ENCODE measurements at regions not wholly inside any gene's neighbourhood (a gene's known extent, or its start where the extent isn't known, plus 50 kb on each side); places are given as distances from the start of the nearest gene placed in this dataset.

DNA sequence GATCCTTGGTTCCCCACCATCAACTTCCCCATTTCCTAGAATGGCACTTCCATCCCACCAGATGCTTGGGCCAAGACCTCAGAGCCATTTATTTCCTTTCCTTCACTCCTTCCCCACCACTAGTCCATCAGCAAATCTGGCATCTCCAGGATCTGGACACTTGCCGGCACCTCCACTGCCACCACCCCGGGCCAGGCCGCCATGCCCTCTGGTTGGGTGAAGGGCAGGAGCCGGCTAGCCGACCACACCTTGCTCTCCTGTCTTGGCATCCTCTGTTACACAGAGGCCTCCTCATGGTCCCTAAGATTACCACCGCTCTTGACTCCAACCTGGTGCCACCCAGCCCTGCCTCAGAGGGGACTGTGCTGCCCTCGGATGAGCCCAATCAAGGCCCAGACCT lies 104.5 kb downstream of the RMI2 start:
- Mint-ChIP-seq H3K36me3 (ENCODE audit: low read depth, unreplicated experiment) (no peaks in the 10 kb centered on the region), H3K9me3 (ENCODE audit: unreplicated experiment) (no peaks in the 10 kb centered on the region), H3K4me3 (ENCODE audit: unreplicated experiment) (no peak overlapping the region), H3K27ac (ENCODE audit: unreplicated experiment) (no peak overlapping the region), H3K27me3 (ENCODE audit: low read depth, unreplicated experiment) (peaks cover 37% of the 10 kb centered on the region), H3K4me1 (ENCODE audit: low read depth, unreplicated experiment) (no peaks in the 10 kb centered on the region)
- Histone ChIP-seq H3K4me3 (ENCODE audit: insufficient read depth, low read depth, low read length) (no peak overlapping the region), H3K9ac (ENCODE audit: low read length) (no peak overlapping the region), H3K4me1 (ENCODE audit: insufficient read depth, low read length) (no peaks in the 10 kb centered on the region), H3K9me3 (ENCODE audit: insufficient read depth, low read depth, low read length) (no peaks in the 10 kb centered on the region), H3K36me3 (ENCODE audit: insufficient read depth, low read length) (no peaks in the 10 kb centered on the region), H4K20me1 (ENCODE audit: insufficient read depth, low read length) (no peaks in the 10 kb centered on the region), H3K27ac (ENCODE audit: low read depth, low read length) (no peak overlapping the region), H3K79me2 (ENCODE audit: insufficient read depth, low read length) (no peaks in the 10 kb centered on the region), H2AFZ (ENCODE audit: low read depth, low read length) (no peak overlapping the region), H3K4me2 (ENCODE audit: low read length) (no peak overlapping the region), H3K27me3 (ENCODE audit: insufficient read depth, low read length) (peaks cover 15% of the 10 kb centered on the region)
- TF ChIP-seq, protein P1, sequence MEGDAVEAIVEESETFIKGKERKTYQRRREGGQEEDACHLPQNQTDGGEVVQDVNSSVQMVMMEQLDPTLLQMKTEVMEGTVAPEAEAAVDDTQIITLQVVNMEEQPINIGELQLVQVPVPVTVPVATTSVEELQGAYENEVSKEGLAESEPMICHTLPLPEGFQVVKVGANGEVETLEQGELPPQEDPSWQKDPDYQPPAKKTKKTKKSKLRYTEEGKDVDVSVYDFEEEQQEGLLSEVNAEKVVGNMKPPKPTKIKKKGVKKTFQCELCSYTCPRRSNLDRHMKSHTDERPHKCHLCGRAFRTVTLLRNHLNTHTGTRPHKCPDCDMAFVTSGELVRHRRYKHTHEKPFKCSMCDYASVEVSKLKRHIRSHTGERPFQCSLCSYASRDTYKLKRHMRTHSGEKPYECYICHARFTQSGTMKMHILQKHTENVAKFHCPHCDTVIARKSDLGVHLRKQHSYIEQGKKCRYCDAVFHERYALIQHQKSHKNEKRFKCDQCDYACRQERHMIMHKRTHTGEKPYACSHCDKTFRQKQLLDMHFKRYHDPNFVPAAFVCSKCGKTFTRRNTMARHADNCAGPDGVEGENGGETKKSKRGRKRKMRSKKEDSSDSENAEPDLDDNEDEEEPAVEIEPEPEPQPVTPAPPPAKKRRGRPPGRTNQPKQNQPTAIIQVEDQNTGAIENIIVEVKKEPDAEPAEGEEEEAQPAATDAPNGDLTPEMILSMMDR (IDR thresholded peaks at IDR 0.05; ENCODE audit: insufficient read depth, low read depth, low read length), result no peak
- no peak for TF ChIP-seq EZH2 (IDR thresholded peaks at IDR 0.05; ENCODE audit: insufficient read depth, low read length)
- FAIRE-seq, result no peak
- no peak for DNase-seq (ENCODE audit: low read depth)

DNA sequence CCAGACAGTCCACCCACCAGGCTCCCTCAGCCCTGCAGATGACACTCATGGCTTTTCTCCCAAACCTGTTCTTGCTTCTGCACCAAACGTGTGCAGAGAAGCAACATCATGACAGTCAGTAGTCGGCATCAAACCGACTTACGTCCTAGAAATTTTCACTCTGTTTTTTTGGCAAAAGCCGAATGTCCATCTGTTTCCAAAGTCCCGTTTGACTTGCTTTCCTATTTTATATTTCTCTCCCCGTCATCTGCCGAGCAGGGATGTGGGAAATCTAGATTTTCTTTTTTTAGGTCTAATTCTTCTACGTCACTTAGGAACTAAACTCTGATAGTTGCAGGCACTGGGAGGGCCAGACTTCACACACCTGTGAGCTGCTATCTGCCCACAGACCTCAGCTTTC lies 104.9 kb downstream of the RMI2 start:
- no peaks in the 10 kb centered on the region for H4K20me1 ChIP-seq (ENCODE audit: insufficient read depth, low read length)
- Mint-ChIP-seq H3K4me3 (ENCODE audit: unreplicated experiment) (no peak overlapping the region), H3K36me3 (ENCODE audit: low read depth, unreplicated experiment) (no peaks in the 10 kb centered on the region), H3K27me3 (ENCODE audit: low read depth, unreplicated experiment) (peaks cover 38% of the 10 kb centered on the region), H3K27ac (ENCODE audit: unreplicated experiment) (no peak overlapping the region), H3K4me1 (ENCODE audit: low read depth, unreplicated experiment) (no peaks in the 10 kb centered on the region), H3K9me3 (ENCODE audit: unreplicated experiment) (no peaks in the 10 kb centered on the region)
- no peaks in the 10 kb centered on the region for H3K79me2 ChIP-seq (ENCODE audit: insufficient read depth, low read length)
- no peak overlapping the region for H3K27ac ChIP-seq (ENCODE audit: low read depth, low read length)
- DNase-seq (ENCODE audit: low read depth) (no peak), FAIRE-seq (no peak)
- H3K9ac ChIP-seq (ENCODE audit: low read length), result no peak overlapping the region
- peaks cover 15% of the 10 kb centered on the region for H3K27me3 ChIP-seq (ENCODE audit: insufficient read depth, low read length)
- TF ChIP-seq, protein P1 (IDR thresholded peaks at IDR 0.05; ENCODE audit: insufficient read depth, low read depth, low read length), result no peak
- no peak for TF ChIP-seq EZH2 (IDR thresholded peaks at IDR 0.05; ENCODE audit: insufficient read depth, low read length)
- H2AFZ ChIP-seq (ENCODE audit: low read depth, low read length), result no peak overlapping the region
- no peak overlapping the region for H3K4me3 ChIP-seq (ENCODE audit: insufficient read depth, low read depth, low read length)
- no peaks in the 10 kb centered on the region for H3K4me1 ChIP-seq (ENCODE audit: insufficient read depth, low read length)
- H3K9me3 ChIP-seq (ENCODE audit: insufficient read depth, low read depth, low read length), result no peaks in the 10 kb centered on the region
- no peak overlapping the region for H3K4me2 ChIP-seq (ENCODE audit: low read length)
- no peaks in the 10 kb centered on the region for H3K36me3 ChIP-seq (ENCODE audit: insufficient read depth, low read length)

DNA sequence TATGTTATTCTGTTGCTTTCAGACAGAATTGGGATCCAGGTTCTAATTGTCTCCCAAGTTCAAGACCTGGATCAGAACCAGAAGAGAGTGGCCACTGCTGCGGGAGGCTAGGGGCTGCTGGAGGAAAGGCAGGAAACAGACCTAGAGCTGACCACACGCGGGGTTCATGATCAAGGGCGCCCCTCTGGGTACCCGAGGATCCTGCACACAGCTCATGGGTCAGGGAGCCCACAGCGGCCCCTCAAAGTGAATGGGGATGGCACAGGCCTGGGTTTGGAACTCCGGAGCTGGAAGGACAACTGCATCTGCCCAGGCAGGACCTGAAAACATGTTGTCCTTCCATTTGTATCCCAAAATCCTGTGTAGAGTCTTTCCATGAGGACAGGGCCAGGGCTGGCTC lies 107.0 kb downstream of the RMI2 start:
- no peaks in the 10 kb centered on the region for H3K4me1 Mint-ChIP-seq (ENCODE audit: low read depth, unreplicated experiment)
- H3K27me3 Mint-ChIP-seq (ENCODE audit: low read depth, unreplicated experiment), result peaks cover 38% of the 10 kb centered on the region
- Histone ChIP-seq H3K4me1 (ENCODE audit: insufficient read depth, low read length) (no peaks in the 10 kb centered on the region), H3K27me3 (ENCODE audit: insufficient read depth, low read length) (peaks cover 15% of the 10 kb centered on the region), H3K27ac (ENCODE audit: low read depth, low read length) (no peak overlapping the region), H3K4me2 (ENCODE audit: low read length) (no peak overlapping the region), H3K9ac (ENCODE audit: low read length) (no peak overlapping the region), H3K79me2 (ENCODE audit: insufficient read depth, low read length) (no peaks in the 10 kb centered on the region), H3K9me3 (ENCODE audit: insufficient read depth, low read depth, low read length) (no peaks in the 10 kb centered on the region), H4K20me1 (ENCODE audit: insufficient read depth, low read length) (no peaks in the 10 kb centered on the region), H3K36me3 (ENCODE audit: insufficient read depth, low read length) (no peaks in the 10 kb centered on the region), H3K4me3 (ENCODE audit: insufficient read depth, low read depth, low read length) (no peak overlapping the region), H2AFZ (ENCODE audit: low read depth, low read length) (no peak overlapping the region)
- DNase-seq (ENCODE audit: low read depth) (no peak), FAIRE-seq (no peak)
- no peak overlapping the region for H3K4me3 Mint-ChIP-seq (ENCODE audit: unreplicated experiment)
- no peaks in the 10 kb centered on the region for H3K9me3 Mint-ChIP-seq (ENCODE audit: unreplicated experiment)
- H3K36me3 Mint-ChIP-seq (ENCODE audit: low read depth, unreplicated experiment), result no peaks in the 10 kb centered on the region
- H3K27ac Mint-ChIP-seq (ENCODE audit: unreplicated experiment), result no peak overlapping the region
- no peak for TF ChIP-seq EZH2 (IDR thresholded peaks at IDR 0.05; ENCODE audit: insufficient read depth, low read length)
- TF ChIP-seq, protein P1 (IDR thresholded peaks at IDR 0.05; ENCODE audit: insufficient read depth, low read depth, low read length), result no peak

Data from astrocyte (in vitro differentiated cells and primary cell).